ENCODE measurements at regions not wholly inside any gene's neighbourhood (a gene's known extent, or its start where the extent isn't known, plus 50 kb on each side); places are given as distances from the start of the nearest gene placed in this dataset.
"Not testable (repeated sequence)": the region's sequence is repeated elsewhere in the genome, so short reads cannot be mapped to it uniquely, and the experiment has no call there.

DNA sequence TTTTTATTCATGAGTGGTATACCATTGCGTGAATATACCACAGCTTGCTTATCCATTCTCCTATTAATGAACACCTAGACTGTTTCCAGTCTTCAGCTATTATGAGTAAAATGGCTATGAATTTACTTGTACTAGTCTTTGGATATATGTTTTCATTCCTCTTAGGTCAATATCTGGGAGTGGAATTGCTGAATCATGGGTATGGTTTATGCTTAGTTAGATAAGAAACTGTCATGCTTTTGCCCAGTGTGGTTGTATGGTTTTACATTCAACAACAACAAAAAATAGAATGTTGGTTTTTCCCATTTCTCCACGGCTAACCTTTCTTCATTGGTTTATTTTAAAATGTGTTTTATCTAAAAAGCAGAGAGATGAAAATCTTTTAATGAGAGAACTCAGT is 308.3 kb downstream of the PHF14 start:
- Histone ChIP-seq H3K9ac (ENCODE audit: extremely low read depth, low read length, poor library complexity, severe bottlenecking) (no peak overlapping the region), H3K4me3 (ENCODE audit: low read length) (no peak overlapping the region), H3K4me1 (ENCODE audit: control insufficient read depth, insufficient read depth, low read length) (no peaks in the 10 kb centered on the region), H3K36me3 (ENCODE audit: control insufficient read depth, insufficient read depth, low read length) (no peaks in the 10 kb centered on the region), H3K9me3 (ENCODE audit: control insufficient read depth, low read length) (no peaks in the 10 kb centered on the region), H3K27me3 (ENCODE audit: control insufficient read depth, insufficient read depth, low read length, poor library complexity, severe bottlenecking) (no peaks in the 10 kb centered on the region), H3K27ac (ENCODE audit: low read depth, low read length) (no peak overlapping the region)
- H3K27ac Mint-ChIP-seq = no peak overlapping the region
- peaks cover 1% of the 10 kb centered on the region for H3K9me3 Mint-ChIP-seq
- DNase-seq = no peak
- H3K27me3 Mint-ChIP-seq (ENCODE audit: insufficient read depth) = no peaks in the 10 kb centered on the region
- no peaks in the 10 kb centered on the region for H3K36me3 Mint-ChIP-seq (ENCODE audit: low read depth)
- H3K4me1 Mint-ChIP-seq = no peaks in the 10 kb centered on the region
- TF ChIP-seq CTCF (conservative IDR thresholded peaks at IDR 0.05) = no peak
- H3K4me3 Mint-ChIP-seq = no peak overlapping the region
- WGBS, 2 experiments (ENCODE audit: insufficient coverage in 1 of 2, insufficient read length in 1 of 2) = 88% methylated on average over 1 of the region's 2 CpGs; no CpG with 5 or more reads in 1 of the 2 experiments

- H3K9me3 Mint-ChIP-seq; H3K4me3 ChIP-seq (ENCODE audit: low read length); H3K4me1 Mint-ChIP-seq; H3K27me3 ChIP-seq (ENCODE audit: control insufficient read depth, insufficient read depth, low read length, poor library complexity, severe bottlenecking); H3K4me3 Mint-ChIP-seq; H3K9me3 ChIP-seq (ENCODE audit: control insufficient read depth, low read length); H3K36me3 ChIP-seq (ENCODE audit: control insufficient read depth, insufficient read depth, low read length); H3K9ac ChIP-seq (ENCODE audit: extremely low read depth, low read length, poor library complexity, severe bottlenecking); H3K27ac Mint-ChIP-seq; H3K4me1 ChIP-seq (ENCODE audit: control insufficient read depth, insufficient read depth, low read length); DNase-seq; H3K27ac ChIP-seq (ENCODE audit: low read depth, low read length); H3K36me3 Mint-ChIP-seq (ENCODE audit: low read depth); H3K27me3 Mint-ChIP-seq (ENCODE audit: insufficient read depth): not testable (repeated sequence)
- WGBS, 2 experiments (ENCODE audit: insufficient coverage in 1 of 2, insufficient read length in 1 of 2) = 76% methylated on average over 2 of the region's 3 CpGs; no CpG with 5 or more reads in 1 of the 2 experiments
Observed at GRCh38 chr7:11283584-11283983, 309.9 kb downstream of the PHF14 start.

DNA sequence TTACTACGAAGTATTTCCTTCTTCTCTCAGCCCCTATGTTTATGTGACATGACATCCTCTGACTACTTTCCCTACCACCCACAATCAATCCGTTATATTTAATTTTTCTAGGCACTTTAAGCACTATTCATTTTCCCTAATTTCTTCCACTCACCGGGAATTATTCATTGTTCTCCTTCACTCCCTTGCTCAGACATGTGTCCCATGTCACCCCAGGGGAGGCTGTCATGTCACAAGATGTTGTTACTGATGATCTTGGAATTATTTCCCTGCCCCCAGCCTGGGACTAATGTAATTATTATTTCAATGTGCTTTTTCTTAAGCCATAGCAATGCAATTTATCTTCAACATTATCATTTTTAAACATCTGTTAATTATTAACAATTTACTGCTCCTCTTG is 317.2 kb downstream of the PHF14 start:
- DNase-seq = no peak
- Histone ChIP-seq H3K4me3 (ENCODE audit: low read length) (no peak overlapping the region), H3K9ac (ENCODE audit: extremely low read depth, low read length, poor library complexity, severe bottlenecking) (no peak overlapping the region), H3K4me1 (ENCODE audit: control insufficient read depth, insufficient read depth, low read length) (no peaks in the 10 kb centered on the region), H3K36me3 (ENCODE audit: control insufficient read depth, insufficient read depth, low read length) (no peaks in the 10 kb centered on the region), H3K27me3 (ENCODE audit: control insufficient read depth, insufficient read depth, low read length, poor library complexity, severe bottlenecking) (no peaks in the 10 kb centered on the region), H3K27ac (ENCODE audit: low read depth, low read length) (no peak overlapping the region), H3K9me3 (ENCODE audit: control insufficient read depth, low read length) (no peaks in the 10 kb centered on the region)
- H3K9me3 Mint-ChIP-seq = no peaks in the 10 kb centered on the region
- no peaks in the 10 kb centered on the region for H3K27me3 Mint-ChIP-seq (ENCODE audit: insufficient read depth)
- no peak overlapping the region for H3K27ac Mint-ChIP-seq
- WGBS, 2 experiments (ENCODE audit: insufficient coverage in 1 of 2, insufficient read length in 1 of 2) = 72 to 91% methylated on average over 3 of the region's 3 CpGs
- no peaks in the 10 kb centered on the region for H3K4me1 Mint-ChIP-seq
- TF ChIP-seq CTCF (conservative IDR thresholded peaks at IDR 0.05) = no peak
- no peaks in the 10 kb centered on the region for H3K36me3 Mint-ChIP-seq (ENCODE audit: low read depth)
- no peak overlapping the region for H3K4me3 Mint-ChIP-seq

DNA sequence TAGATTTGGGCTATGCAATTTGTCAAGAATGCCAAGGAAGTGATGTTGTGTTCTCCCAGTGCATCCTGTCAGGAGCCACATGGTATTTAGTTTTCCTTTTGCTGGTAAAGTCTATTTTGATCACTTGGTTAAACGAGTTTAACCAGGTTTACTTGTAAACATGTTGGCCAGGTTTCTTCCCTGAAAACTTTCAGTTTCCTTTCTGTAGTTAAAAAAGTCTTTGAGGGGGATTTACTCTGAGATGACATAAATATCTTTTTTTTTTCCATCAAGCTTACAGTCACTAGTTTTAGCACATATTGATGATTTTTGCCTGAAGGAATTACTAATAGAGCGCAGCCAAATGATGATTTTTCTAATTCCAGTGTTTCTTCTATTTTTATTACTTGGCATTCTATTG is 320.5 kb downstream of the PHF14 start:
- WGBS, 2 experiments (ENCODE audit: insufficient coverage in 1 of 2, insufficient read length in 1 of 2) = 76 to 98% methylated on average over 2 of the region's 2 CpGs
- H3K9me3 ChIP-seq (ENCODE audit: control insufficient read depth, low read length) = no peaks in the 10 kb centered on the region
- no peaks in the 10 kb centered on the region for H3K4me1 Mint-ChIP-seq
- H3K27me3 Mint-ChIP-seq (ENCODE audit: insufficient read depth) = no peaks in the 10 kb centered on the region
- H3K36me3 ChIP-seq (ENCODE audit: control insufficient read depth, insufficient read depth, low read length) = no peaks in the 10 kb centered on the region
- no peak overlapping the region for H3K4me3 ChIP-seq (ENCODE audit: low read length)
- no peak overlapping the region for H3K27ac Mint-ChIP-seq
- H3K27ac ChIP-seq (ENCODE audit: low read depth, low read length) = no peak overlapping the region
- DNase-seq = no peak
- no peak overlapping the region for H3K9ac ChIP-seq (ENCODE audit: extremely low read depth, low read length, poor library complexity, severe bottlenecking)
- H3K36me3 Mint-ChIP-seq (ENCODE audit: low read depth) = no peaks in the 10 kb centered on the region
- no peaks in the 10 kb centered on the region for H3K9me3 Mint-ChIP-seq
- no peaks in the 10 kb centered on the region for H3K27me3 ChIP-seq (ENCODE audit: control insufficient read depth, insufficient read depth, low read length, poor library complexity, severe bottlenecking)
- H3K4me1 ChIP-seq (ENCODE audit: control insufficient read depth, insufficient read depth, low read length) = no peaks in the 10 kb centered on the region
- TF ChIP-seq CTCF (conservative IDR thresholded peaks at IDR 0.05) = no peak
- no peak overlapping the region for H3K4me3 Mint-ChIP-seq

All from endodermal cell (in vitro differentiated cells).